NCI-H345 treated with DMSO at 0.1 percent for 48 hours (cell line): ENCODE measurements at regions not wholly inside any gene's neighbourhood (a gene's known extent, or its start where the extent isn't known, plus 50 kb on each side); places are given as distances from the start of the nearest gene placed in this dataset.

Experiments
- DNase-seq: peaks from one replicate; lab custom pipeline; 2025; ENCODE audit not compliant: unreplicated experiment; lab: John Stamatoyannopoulos, UW

- no peak for DNase-seq
These were observed 536.6 kb upstream of the USP24 start for GRCh38 chr1:55751776-55752175.

- no peak for DNase-seq
These were observed 535.4 kb upstream of the USP24 start for GRCh38 chr1:55750628-55750995.

GRCh38 chr1:55749975-55750627, 534.9 kb upstream of the USP24 start:
- DNase-seq, result no peak

GRCh38 chr1:55747408-55747841, 532.3 kb upstream of the USP24 start:
- no peak for DNase-seq

GRCh38 chr1:55746710-55747109, 531.5 kb upstream of the USP24 start:
- no peak for DNase-seq

- no peak for DNase-seq
These were observed 526.4 kb upstream of the USP24 start for GRCh38 chr1:55741516-55741915.

GRCh38 chr1:55735106-55735505, 519.9 kb upstream of the USP24 start:
- DNase-seq, result no peak

GRCh38 chr1:55726994-55727393, 511.8 kb upstream of the USP24 start:
- no peak for DNase-seq

GRCh38 chr1:55725378-55725777, 510.2 kb upstream of the USP24 start:
- DNase-seq, result no peak

- DNase-seq, result no peak
These were observed 509.6 kb upstream of the USP24 start for GRCh38 chr1:55724551-55725325.

- no peak for DNase-seq
These were observed 507.8 kb upstream of the USP24 start for GRCh38 chr1:55723001-55723400.

- DNase-seq, result no peak
These were observed 505.1 kb upstream of the USP24 start for GRCh38 chr1:55720261-55720660.

- no peak for DNase-seq
These were observed 503.9 kb upstream of the USP24 start for GRCh38 chr1:55718758-55719671.

GRCh38 chr1:55717111-55717510, 501.9 kb upstream of the USP24 start:
- no peak for DNase-seq

GRCh38 chr1:55716610-55717009, 501.4 kb upstream of the USP24 start:
- no peak for DNase-seq

GRCh38 chr1:55716151-55716550, 501.0 kb upstream of the USP24 start:
- DNase-seq, result no peak

GRCh38 chr1:55714230-55714629, 499.1 kb upstream of the USP24 start:
- no peak for DNase-seq

GRCh38 chr1:55713516-55713915, 498.4 kb upstream of the USP24 start:
- no peak for DNase-seq

- no peak for DNase-seq
These were observed 497.0 kb upstream of the USP24 start for GRCh38 chr1:55712148-55712547.

GRCh38 chr1:55708781-55709180, 493.6 kb upstream of the USP24 start:
- no peak for DNase-seq

GRCh38 chr1:55707846-55708245, 492.7 kb upstream of the USP24 start:
- DNase-seq, result no peak

- no peak for DNase-seq
These were observed 492.0 kb upstream of the USP24 start for GRCh38 chr1:55707196-55707595.
